Loucy (cell line): ENCODE measurements at regions not wholly inside any gene's neighbourhood (a gene's known extent, or its start where the extent isn't known, plus 50 kb on each side); places are given as distances from the start of the nearest gene placed in this dataset.

Source experiments
- H2AFZ ChIP-seq: fragments of 200-600 bp; sonication (generic); 2 replicates; pipeline ENCODE4 v1.6.0; 2016; ENCODE audit warnings: antibody characterized with exemption, mild to moderate bottlenecking, low read length, moderate library complexity
- H3F3A ChIP-seq: fragments of 200-600 bp; 2 replicates; pipeline ENCODE4 v1.6.0; 2016; ENCODE audit warnings: antibody characterized with exemption, low read depth, mild to moderate bottlenecking
- H3K27me3 ChIP-seq: fragments of 200-600 bp; sonication (generic); 2 replicates; pipeline ENCODE4 v1.6.1; 2014; ENCODE audit warnings: low read length, mild to moderate bottlenecking; ENCODE audit not compliant: insufficient read depth, poor library complexity, severe bottlenecking
- H3K36me3 ChIP-seq: fragments of 200-600 bp; sonication (generic); 2 replicates; pipeline ENCODE4 v1.6.1; 2016; ENCODE audit warnings: low read length; ENCODE audit not compliant: insufficient read depth
- H3K4me1 ChIP-seq: fragments of 200-600 bp; sonication (generic); 2 replicates; pipeline ENCODE4 v1.5.1; 2014; ENCODE audit warnings: low read length, mild to moderate bottlenecking; ENCODE audit not compliant: insufficient read depth, poor library complexity, severe bottlenecking
- H3K4me2 ChIP-seq: fragments of 200-600 bp; sonication (generic); 2 replicates; pipeline ENCODE4 v1.6.0; 2014; ENCODE audit warnings: antibody characterized with exemption, low read length, low read depth, mild to moderate bottlenecking; ENCODE audit not compliant: poor library complexity, severe bottlenecking
- H3K4me3 ChIP-seq: fragments of 200-600 bp; sonication (generic); 2 replicates; pipeline ENCODE4 v1.5.1; 2014; ENCODE audit warnings: low read length, mild to moderate bottlenecking, mixed read lengths; ENCODE audit not compliant: poor library complexity, severe bottlenecking
- H3K79me2 ChIP-seq: fragments of 200-600 bp; sonication (generic); 2 replicates; pipeline ENCODE4 v1.6.1; 2014; ENCODE audit warnings: low read length; ENCODE audit not compliant: insufficient read depth
- H3K9ac ChIP-seq: fragments of 200-600 bp; sonication (generic); 2 replicates; pipeline ENCODE4 v1.6.0; 2014; ENCODE audit warnings: mild to moderate bottlenecking, low read depth, low read length, moderate library complexity; ENCODE audit not compliant: poor library complexity, severe bottlenecking
- H3K9me2 ChIP-seq: fragments of 200-600 bp; sonication (generic); replicated peaks from 2 replicates; pipeline ENCODE4 v1.6.1; 2016; ENCODE audit warnings: low read depth, low read length, mixed read lengths
- H3K9me3 ChIP-seq: fragments of 200-600 bp; sonication (generic); 2 replicates; pipeline ENCODE4 v1.6.1; 2014; ENCODE audit warnings: mild to moderate bottlenecking, antibody characterized with exemption, low read length, low read depth; ENCODE audit not compliant: insufficient read depth
- H4K20me1 ChIP-seq: fragments of 200-600 bp; sonication (generic); 2 replicates; pipeline ENCODE4 v1.6.0; 2014; ENCODE audit warnings: antibody characterized with exemption, low read length, mild to moderate bottlenecking; ENCODE audit not compliant: insufficient read depth, poor library complexity, severe bottlenecking
- CTCF ChIP-seq: fragments of 200-600 bp; sonication (generic); conservative IDR thresholded peaks from 2 replicates; pipeline ENCODE4 v1.5.1; 2014; ENCODE audit warnings: mild to moderate bottlenecking, antibody characterized with exemption, low read length
- EZH2phosphoT487 ChIP-seq: fragments of 200-600 bp; IDR thresholded peaks from 2 replicates; pipeline ENCODE4 v1.6.1; 2018; ENCODE audit warnings: antibody characterized with exemption, mild to moderate bottlenecking, moderate library complexity, borderline replicate concordance

- Histone ChIP-seq H3K4me2 (no peak overlapping the region), H3K27me3 (no peaks in the 10 kb centered on the region), H2AFZ (no peak overlapping the region), H3K36me3 (no peaks in the 10 kb centered on the region), H3K4me1 (no peaks in the 10 kb centered on the region), H4K20me1 (no peaks in the 10 kb centered on the region), H3K9ac (no peak overlapping the region), H3K9me2 (no peaks in the 10 kb centered on the region), H3F3A (no peaks in the 10 kb centered on the region), H3K9me3 (no peaks in the 10 kb centered on the region), H3K4me3 (no peak overlapping the region), H3K79me2 (no peaks in the 10 kb centered on the region)
- TF ChIP-seq CTCF (no peak), EZH2phosphoT487 (no peak)
Observed at GRCh38 chr6:103113416-103113815, 1719.9 kb downstream of the GRIK2 start.

DNA sequence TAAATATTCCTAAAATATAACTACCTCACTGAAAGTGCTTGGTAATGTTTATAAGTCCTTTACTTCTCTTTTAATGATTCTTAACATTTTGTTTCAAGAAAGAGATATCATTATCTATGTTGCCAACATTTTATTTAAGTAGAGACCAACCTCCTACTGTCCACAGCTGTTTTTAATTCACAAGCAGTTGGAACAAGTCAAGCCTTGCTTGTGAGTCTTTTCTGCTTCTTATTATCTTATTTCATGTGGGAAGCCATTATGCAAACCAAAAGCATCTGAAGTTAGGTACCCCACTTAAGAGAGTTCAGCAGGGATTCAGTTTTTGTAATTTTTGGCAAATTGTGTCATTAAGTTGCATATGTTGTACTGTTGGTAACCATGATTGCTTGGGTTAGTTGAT, 1714.5 kb downstream of the GRIK2 start:
- no peaks in the 10 kb centered on the region for H3K79me2 ChIP-seq
- H3K4me1 ChIP-seq: no peaks in the 10 kb centered on the region
- no peak overlapping the region for H3K4me3 ChIP-seq
- H3K9me2 ChIP-seq: no peaks in the 10 kb centered on the region
- no peak overlapping the region for H2AFZ ChIP-seq
- H3K36me3 ChIP-seq: no peaks in the 10 kb centered on the region
- no peak for TF ChIP-seq EZH2phosphoT487
- no peak for TF ChIP-seq CTCF
- no peak overlapping the region for H3K9ac ChIP-seq
- no peaks in the 10 kb centered on the region for H3K27me3 ChIP-seq
- H3K9me3 ChIP-seq: no peaks in the 10 kb centered on the region
- H3K4me2 ChIP-seq: no peak overlapping the region
- no peaks in the 10 kb centered on the region for H4K20me1 ChIP-seq
- H3F3A ChIP-seq: no peaks in the 10 kb centered on the region

DNA sequence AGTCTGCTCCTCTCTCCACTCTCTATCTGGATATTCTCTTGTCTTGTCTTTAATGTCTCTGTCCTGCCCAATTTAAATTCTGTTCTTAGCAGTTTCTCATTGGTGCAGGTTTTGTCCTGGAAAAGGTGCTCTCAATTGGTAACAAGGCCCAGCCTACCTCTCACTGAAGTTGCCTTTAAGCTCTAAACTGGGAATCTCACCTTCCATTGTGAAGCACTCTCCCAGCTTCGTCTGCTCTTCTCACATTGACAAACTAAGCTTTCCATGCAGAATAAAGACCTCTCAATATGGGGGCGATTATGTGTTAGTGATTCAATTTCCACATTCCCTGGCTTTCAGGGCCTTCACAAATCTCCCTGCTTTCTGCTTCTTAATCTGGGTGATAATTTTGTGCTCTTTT, 1712.2 kb downstream of the GRIK2 start:
- no peaks in the 10 kb centered on the region for H3K9me2 ChIP-seq
- TF ChIP-seq EZH2phosphoT487 (no peak), CTCF (no peak)
- no peaks in the 10 kb centered on the region for H3K27me3 ChIP-seq
- no peaks in the 10 kb centered on the region for H3K9me3 ChIP-seq
- no peaks in the 10 kb centered on the region for H3K79me2 ChIP-seq
- H4K20me1 ChIP-seq: no peaks in the 10 kb centered on the region
- H2AFZ ChIP-seq: no peak overlapping the region
- H3K4me2 ChIP-seq: no peak overlapping the region
- H3F3A ChIP-seq: no peaks in the 10 kb centered on the region
- no peaks in the 10 kb centered on the region for H3K4me1 ChIP-seq
- no peak overlapping the region for H3K4me3 ChIP-seq
- no peaks in the 10 kb centered on the region for H3K36me3 ChIP-seq
- H3K9ac ChIP-seq: no peak overlapping the region
